Skeletal muscle cell (primary cell): ENCODE measurements at regions not wholly inside any gene's neighbourhood (a gene's known extent, or its start where the extent isn't known, plus 50 kb on each side); places are given as distances from the start of the nearest gene placed in this dataset.
A peak's percentile ranks its signal among the peaks of the same experiment; 100 is the strongest.

Source experiments
- DNase-seq: peaks from one replicate; pipeline ENCODE4 v3.0.0-alpha.2; 2010; ENCODE audit warnings: low read depth
- H3K4me3 ChIP-seq: 2 replicates; pipeline ENCODE4 v1.5.1; 2011; ENCODE audit warnings: low read depth, mild to moderate bottlenecking, control low read depth, low read length, moderate library complexity

- H3K4me3 ChIP-seq = no peak overlapping the region
- DNase-seq = no peak
Observed at GRCh38 chr3:83302091-83302490, 1540.6 kb upstream of the GBE1 start.

- no peak for DNase-seq
- no peak overlapping the region for H3K4me3 ChIP-seq
Observed at GRCh38 chr3:83317605-83318004, 1556.2 kb upstream of the GBE1 start.

- no peak for DNase-seq
- no peak overlapping the region for H3K4me3 ChIP-seq
Observed at GRCh38 chr3:83320726-83321125, 1559.3 kb upstream of the GBE1 start.

GRCh38 chr3:83321457-83321856 lies 1560.0 kb upstream of the GBE1 start:
- no peak overlapping the region for H3K4me3 ChIP-seq
- DNase-seq = no peak

GRCh38 chr3:83321891-83322290 lies 1560.4 kb upstream of the GBE1 start:
- DNase-seq = no peak
- H3K4me3 ChIP-seq = no peak overlapping the region

GRCh38 chr3:83354205-83354604 lies 1592.8 kb upstream of the GBE1 start:
- DNase-seq = no peak
- H3K4me3 ChIP-seq = no peak overlapping the region

GRCh38 chr3:83393276-83393675 lies 1565.5 kb upstream of the CADM2 start:
- DNase-seq = no peak
- no peak overlapping the region for H3K4me3 ChIP-seq

GRCh38 chr3:83403927-83404326 lies 1554.9 kb upstream of the CADM2 start:
- H3K4me3 ChIP-seq = no peak overlapping the region
- no peak for DNase-seq

- DNase-seq = no peak
- H3K4me3 ChIP-seq = no peak overlapping the region
Observed at GRCh38 chr3:83426300-83426699, 1532.5 kb upstream of the CADM2 start.

- no peak overlapping the region for H3K4me3 ChIP-seq
- no peak for DNase-seq
Observed at GRCh38 chr3:83434880-83435587, 1523.8 kb upstream of the CADM2 start.

GRCh38 chr3:83438188-83438587 lies 1520.6 kb upstream of the CADM2 start:
- H3K4me3 ChIP-seq = no peak overlapping the region
- peak; percentile 11 for DNase-seq

- no peak overlapping the region for H3K4me3 ChIP-seq
- no peak for DNase-seq
Observed at GRCh38 chr3:83453056-83453455, 1505.7 kb upstream of the CADM2 start.

- DNase-seq = no peak
- no peak overlapping the region for H3K4me3 ChIP-seq
Observed at GRCh38 chr3:83454353-83454752, 1504.4 kb upstream of the CADM2 start.

GRCh38 chr3:83457551-83457950 lies 1501.2 kb upstream of the CADM2 start:
- no peak overlapping the region for H3K4me3 ChIP-seq

GRCh38 chr3:83460052-83460451 lies 1498.7 kb upstream of the CADM2 start:
- no peak overlapping the region for H3K4me3 ChIP-seq
- DNase-seq = no peak

More at GRCh38 chr3:83457551-83457950, 1501.2 kb upstream of the CADM2 start:
- no peak for DNase-seq

GRCh38 chr3:83461411-83461810 lies 1497.4 kb upstream of the CADM2 start:
- no peak overlapping the region for H3K4me3 ChIP-seq
- no peak for DNase-seq

- no peak overlapping the region for H3K4me3 ChIP-seq
- DNase-seq = no peak
Observed at GRCh38 chr3:83477563-83477962, 1481.2 kb upstream of the CADM2 start.

- no peak for DNase-seq
- H3K4me3 ChIP-seq = no peak overlapping the region
Observed at GRCh38 chr3:83482402-83483070, 1476.3 kb upstream of the CADM2 start.

GRCh38 chr3:83496462-83496861 lies 1462.3 kb upstream of the CADM2 start:
- no peak for DNase-seq
- H3K4me3 ChIP-seq = no peak overlapping the region

- no peak for DNase-seq
- H3K4me3 ChIP-seq = no peak overlapping the region
Observed at GRCh38 chr3:83498361-83499016, 1460.3 kb upstream of the CADM2 start.

GRCh38 chr3:83500422-83500821 lies 1458.4 kb upstream of the CADM2 start:
- peak; percentile 14 for DNase-seq
- no peak overlapping the region for H3K4me3 ChIP-seq
